HAP-1 (cell line): ENCODE measurements at regions not wholly inside any gene's neighbourhood (a gene's known extent, or its start where the extent isn't known, plus 50 kb on each side); places are given as distances from the start of the nearest gene placed in this dataset.

Experiments used
- DNase-seq, 2 experiments: peaks; one replicate each; pipeline ENCODE4 v3.0.0-alpha.2; 2016 to 2020; ENCODE audit warnings: low spot score in 2 of 2
- H3K27me3 ChIP-seq: fragments of 250-450 bp; sonication (Bioruptor Pico); 2 replicates; pipeline ENCODE4 v1.5.1; 2020; ENCODE audit warnings: low read depth, mild to moderate bottlenecking, moderate library complexity
- H3K36me3 ChIP-seq: fragments of 250-450 bp; sonication (Bioruptor Pico); replicated peaks from 2 replicates; pipeline ENCODE4 v1.5.1; 2020; ENCODE audit warnings: mild to moderate bottlenecking
- H3K4me1 ChIP-seq: fragments of 250-450 bp; sonication (Bioruptor Pico); 2 replicates; pipeline ENCODE4 v1.5.1; 2020; ENCODE audit warnings: mild to moderate bottlenecking
- H3K4me3 ChIP-seq: fragments of 250-450 bp; sonication (Bioruptor Pico); 2 replicates; pipeline ENCODE4 v1.5.1; 2020; ENCODE audit warnings: mild to moderate bottlenecking, moderate library complexity
- H3K9me3 ChIP-seq: fragments of 250-450 bp; sonication (Bioruptor Pico); 2 replicates; pipeline ENCODE4 v1.5.1; 2020; ENCODE audit warnings: mild to moderate bottlenecking, moderate library complexity
- in situ Hi-C: fragments of 300-500 bp; cut with MboI; formaldehyde crosslinking; loops from 3 replicates; pipeline ENCODE4 v1.14.3; 2020; ENCODE audit warnings: low sequenced_read_pairs, inconsistent platforms, mixed read lengths

GRCh38 chr7:42698600-42699374 is 213.1 kb downstream of the C7orf25 start:
- in situ Hi-C loops, result no loop called here
- Histone ChIP-seq H3K4me1 (no peaks in the 10 kb centered on the region), H3K36me3 (no peaks in the 10 kb centered on the region), H3K27me3 (peaks cover 4% of the 10 kb centered on the region), H3K4me3 (no peak overlapping the region), H3K9me3 (no peaks in the 10 kb centered on the region)
- DNase-seq, result no peak

- H3K4me3 ChIP-seq, result no peak overlapping the region
- peaks cover 4% of the 10 kb centered on the region for H3K27me3 ChIP-seq
- H3K4me1 ChIP-seq, result no peaks in the 10 kb centered on the region
- H3K9me3 ChIP-seq, result no peaks in the 10 kb centered on the region
- H3K36me3 ChIP-seq, result no peaks in the 10 kb centered on the region
- in situ Hi-C loops, result no loop called here
- no peak for DNase-seq
Observed at GRCh38 chr7:42694894-42695507, 216.9 kb downstream of the C7orf25 start.

DNA sequence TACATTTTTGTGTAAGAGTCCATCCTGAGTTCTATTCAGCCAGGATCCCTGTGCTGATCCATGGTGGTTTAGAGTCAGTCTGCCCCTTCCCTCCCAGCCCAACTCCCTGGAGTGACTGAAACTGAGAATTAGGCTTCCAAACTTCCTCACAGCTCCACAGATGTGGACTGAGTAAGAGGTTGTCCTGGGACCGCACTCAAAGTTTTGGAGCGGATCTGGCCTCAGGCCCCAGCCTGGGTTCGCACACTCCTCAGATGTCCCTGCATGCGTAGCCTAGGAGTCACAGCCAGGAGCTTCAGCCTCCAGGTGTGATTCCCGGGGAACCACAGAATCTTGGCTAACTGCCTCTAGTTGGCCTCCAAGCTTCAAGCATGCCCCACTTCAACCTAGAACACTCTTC is 218.1 kb downstream of the C7orf25 start:
- no peaks in the 10 kb centered on the region for H3K36me3 ChIP-seq
- in situ Hi-C loops, result no loop called here
- DNase-seq, result no peak
- H3K27me3 ChIP-seq, result peaks cover 3% of the 10 kb centered on the region
- no peaks in the 10 kb centered on the region for H3K4me1 ChIP-seq
- no peaks in the 10 kb centered on the region for H3K9me3 ChIP-seq
- H3K4me3 ChIP-seq, result no peak overlapping the region

DNA sequence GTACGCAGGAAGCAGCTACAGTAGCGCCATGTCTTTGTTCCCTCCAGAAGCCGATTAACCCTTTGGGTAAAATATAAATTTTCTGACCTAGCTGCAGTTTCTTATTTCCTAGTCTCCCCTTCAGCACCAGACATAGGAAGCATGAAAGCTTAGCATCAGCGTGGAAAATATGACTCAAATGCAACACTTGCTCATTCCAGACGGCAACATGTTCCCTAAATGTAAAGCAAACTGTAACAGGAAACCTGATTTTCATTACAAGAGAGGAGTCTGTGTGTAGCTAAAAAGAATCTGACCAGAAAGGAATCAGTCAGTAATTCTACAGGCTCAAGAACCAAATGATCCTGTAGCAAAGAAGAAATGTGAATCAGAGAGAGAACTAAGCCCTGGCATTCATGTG is 219.2 kb downstream of the C7orf25 start:
- Histone ChIP-seq H3K36me3 (no peaks in the 10 kb centered on the region), H3K27me3 (no peaks in the 10 kb centered on the region), H3K9me3 (no peaks in the 10 kb centered on the region), H3K4me3 (no peak overlapping the region), H3K4me1 (no peaks in the 10 kb centered on the region)
- in situ Hi-C loops, result no loop called here
- DNase-seq, result no peak

DNA sequence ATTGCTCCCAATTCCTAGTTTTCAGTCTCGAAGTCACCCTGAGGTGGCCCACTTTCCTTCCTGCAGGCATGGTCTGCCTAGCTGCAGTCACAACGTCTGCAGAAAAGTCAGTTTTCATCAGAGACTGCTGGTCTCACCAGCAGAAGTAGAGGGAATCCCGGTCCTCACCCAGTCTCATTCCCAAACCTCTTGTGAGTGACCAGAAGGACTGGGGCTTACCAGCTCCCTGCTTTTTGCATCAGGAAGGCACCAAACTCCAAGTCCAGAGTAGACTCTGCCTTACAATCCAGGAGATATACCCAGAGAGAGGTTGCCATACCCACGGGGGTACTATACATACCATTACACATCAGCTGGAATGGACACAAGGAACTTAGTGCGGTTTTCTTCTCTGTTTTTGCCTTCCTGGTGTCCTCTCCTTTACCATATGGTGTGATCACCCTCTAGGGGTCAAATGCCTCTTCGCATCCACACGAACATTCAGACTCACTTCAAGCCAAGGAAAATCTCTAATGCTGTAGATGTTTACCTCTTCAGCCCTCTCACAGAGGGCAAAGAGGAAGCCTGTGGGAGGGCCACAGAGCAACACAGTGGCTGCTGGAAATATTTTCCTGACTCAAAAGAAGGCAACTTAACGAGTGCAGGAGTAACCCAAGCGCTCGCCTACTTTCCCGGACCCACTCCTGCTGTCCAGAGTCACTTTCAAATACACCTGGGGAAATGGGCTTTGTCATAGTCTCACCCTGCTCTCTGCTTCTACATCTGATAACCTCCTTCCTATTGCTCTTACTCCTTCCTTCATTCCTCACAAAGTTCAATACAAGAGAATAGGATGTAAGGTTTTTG is 220.9 kb downstream of the C7orf25 start:
- DNase-seq, result peak in 1 of 2 experiments; percentile 13

GRCh38 chr7:42689626-42690025 is 222.2 kb downstream of the C7orf25 start:
- in situ Hi-C loops, result no loop called here
- H3K9me3 ChIP-seq, result no peaks in the 10 kb centered on the region
- no peak overlapping the region for H3K4me3 ChIP-seq
- no peaks in the 10 kb centered on the region for H3K4me1 ChIP-seq
- H3K36me3 ChIP-seq, result no peaks in the 10 kb centered on the region
- DNase-seq, result no peak
- H3K27me3 ChIP-seq, result no peaks in the 10 kb centered on the region

More for the DNA sequence above, 220.9 kb downstream of the C7orf25 start:
- no peak overlapping the region for H3K4me3 ChIP-seq
- no peaks in the 10 kb centered on the region for H3K4me1 ChIP-seq
- no peaks in the 10 kb centered on the region for H3K27me3 ChIP-seq
- no peaks in the 10 kb centered on the region for H3K36me3 ChIP-seq
- in situ Hi-C loops, result no loop called here
- no peaks in the 10 kb centered on the region for H3K9me3 ChIP-seq

DNA sequence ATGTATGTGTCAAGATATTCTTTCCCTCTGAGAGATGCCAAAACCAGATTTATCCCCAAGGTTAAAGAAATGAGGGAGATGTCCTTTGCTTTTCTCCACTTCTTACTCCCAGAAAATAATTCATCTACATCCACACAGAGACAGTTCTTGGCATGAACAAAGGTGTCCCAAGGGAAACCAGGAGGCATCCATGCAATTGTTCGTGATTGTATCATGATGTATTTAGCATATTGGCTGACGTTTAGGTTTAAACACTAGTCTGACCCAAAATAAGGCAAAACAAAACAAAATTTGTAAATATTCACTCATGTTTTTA is 223.9 kb downstream of the C7orf25 start:
- H3K9me3 ChIP-seq, result no peaks in the 10 kb centered on the region
- H3K4me1 ChIP-seq, result no peaks in the 10 kb centered on the region
- no peaks in the 10 kb centered on the region for H3K27me3 ChIP-seq
- in situ Hi-C loops, result no loop called here
- no peaks in the 10 kb centered on the region for H3K36me3 ChIP-seq
- H3K4me3 ChIP-seq, result no peak overlapping the region
- no peak for DNase-seq

GRCh38 chr7:42687211-42688055 is 224.4 kb downstream of the C7orf25 start:
- Histone ChIP-seq H3K27me3 (no peaks in the 10 kb centered on the region), H3K9me3 (no peaks in the 10 kb centered on the region), H3K36me3 (no peaks in the 10 kb centered on the region), H3K4me1 (no peaks in the 10 kb centered on the region), H3K4me3 (no peak overlapping the region)
- DNase-seq, result no peak
- in situ Hi-C loops, result no loop called here

DNA sequence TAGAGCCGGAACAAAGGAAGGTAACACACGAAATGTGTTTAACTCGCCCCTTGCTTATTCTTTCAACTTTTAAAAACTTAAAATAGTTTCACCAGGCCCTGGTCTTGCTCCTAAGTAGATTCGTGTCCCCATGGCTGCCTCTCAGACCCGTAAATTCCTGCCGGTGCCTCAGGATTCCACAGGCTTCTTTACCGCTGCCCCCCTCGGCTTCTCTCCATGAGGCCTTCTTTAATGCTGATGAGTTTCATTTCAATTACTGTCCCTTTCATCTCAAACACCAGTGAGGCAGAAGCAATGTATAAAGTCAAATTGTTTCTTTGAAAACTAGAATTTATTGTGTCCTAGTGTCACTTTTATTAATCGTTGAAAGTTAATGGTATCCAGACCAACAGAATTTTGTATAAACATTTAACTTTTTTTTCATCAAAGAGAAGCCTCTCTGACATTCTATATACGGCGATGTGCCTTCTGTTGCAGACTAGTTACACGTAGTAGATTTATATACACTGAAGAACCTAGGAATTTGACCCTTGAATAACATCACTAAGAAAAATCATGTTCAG is 225.2 kb downstream of the C7orf25 start:
- in situ Hi-C loops, result no loop called here
- no peak for DNase-seq
- H3K27me3 ChIP-seq, result no peaks in the 10 kb centered on the region

GRCh38 chr7:42685911-42686310 is 226.0 kb downstream of the C7orf25 start:
- in situ Hi-C loops, result no loop called here
- H3K4me1 ChIP-seq, result no peaks in the 10 kb centered on the region
- DNase-seq, result no peak
- H3K36me3 ChIP-seq, result no peaks in the 10 kb centered on the region
- H3K27me3 ChIP-seq, result no peaks in the 10 kb centered on the region
- H3K9me3 ChIP-seq, result no peaks in the 10 kb centered on the region
- no peak overlapping the region for H3K4me3 ChIP-seq

More for the DNA sequence above, 225.2 kb downstream of the C7orf25 start:
- H3K9me3 ChIP-seq, result no peaks in the 10 kb centered on the region
- H3K36me3 ChIP-seq, result no peaks in the 10 kb centered on the region
- H3K4me1 ChIP-seq, result no peaks in the 10 kb centered on the region
- H3K4me3 ChIP-seq, result no peak overlapping the region

GRCh38 chr7:42677751-42678699 is 233.8 kb downstream of the C7orf25 start:
- no peaks in the 10 kb centered on the region for H3K27me3 ChIP-seq
- H3K36me3 ChIP-seq, result no peaks in the 10 kb centered on the region
- DNase-seq, result no peak
- no peaks in the 10 kb centered on the region for H3K9me3 ChIP-seq
- H3K4me3 ChIP-seq, result no peak overlapping the region
- H3K4me1 ChIP-seq, result no peaks in the 10 kb centered on the region
- in situ Hi-C loops, result no loop called here

GRCh38 chr7:42674541-42674940 is 237.3 kb downstream of the C7orf25 start:
- no peaks in the 10 kb centered on the region for H3K27me3 ChIP-seq
- no peaks in the 10 kb centered on the region for H3K36me3 ChIP-seq
- no peak overlapping the region for H3K4me3 ChIP-seq
- no peaks in the 10 kb centered on the region for H3K4me1 ChIP-seq
- in situ Hi-C loops, result no loop called here
- no peak for DNase-seq
- no peaks in the 10 kb centered on the region for H3K9me3 ChIP-seq
